HepG2 (cell line): ENCODE measurements at regions not wholly inside any gene's neighbourhood (a gene's known extent, or its start where the extent isn't known, plus 50 kb on each side); places are given as distances from the start of the nearest gene placed in this dataset.

Experiments used
- ATAC-seq: fragments of 200-7000 bp; cut with Tn5 transposase; 3 replicates; pipeline ENCODE4 v1.9.1; 2020; ENCODE audit warnings: mild to moderate bottlenecking, moderate library complexity
- BruUV-seq: library from RNA; stranded (reverse); fragments of 400-500 nt; replicated peaks from 2 replicates; lab custom pipeline; 2021; lab: Mats Ljungman, UMichigan
- CTCF ChIA-PET: fragments of 300-600 bp; formaldehyde crosslinking; extraction: SDS; loops from one replicate; lab custom pipeline; 2021; ENCODE audit warnings: low total read pairs, inconsistent platforms, low intra/inter-chr PET ratio; lab: Yijun Ruan, JAX
- POLR2A ChIA-PET: fragments of 350-600 bp; sonication (Branson Sonifier 250); formaldehyde crosslinking; loops from one replicate; lab custom pipeline; 2020; ENCODE audit warnings: antibody characterized with exemption, inconsistent platforms; lab: Yijun Ruan, JAX
- DNase-seq: peaks from one replicate; pipeline ENCODE4 v3.0.0-alpha.2; 2015; ENCODE audit warnings: low spot score
- FAIRE-seq: peaks from 3 replicates; lab custom pipeline; 2011; peaks lifted over from hg19 to GRCh38; lab: Jason Lieb, UNC
- H2AFZ ChIP-seq: one replicate; pipeline ENCODE4 v1.6.1; 2011; ENCODE audit warnings: low read length, inconsistent platforms
- H3K27ac ChIP-seq: fragments of 300-600 bp; 3 replicates; pipeline ENCODE4 v1.8.0; 2011; ENCODE audit warnings: mixed run types, mild to moderate bottlenecking, mixed read lengths, low read length, inconsistent platforms; ENCODE audit not compliant: insufficient read depth; ENCODE audit errors: extremely low read length
- H3K27me3 ChIP-seq, 2 experiments: fragments of 200-600 bp in 1 of 2; 2 replicates in 1 of 2; 3 replicates in 1 of 2; pipeline versions ENCODE4 v1.6.0 to v1.8.0; 2011; ENCODE audit warnings: low read length in 2 of 2, mild to moderate bottlenecking in 2 of 2, moderate library complexity in 2 of 2, inconsistent platforms in 1 of 2; ENCODE audit not compliant: insufficient read depth in 2 of 2, control insufficient read depth in 1 of 2
- H3K36me3 ChIP-seq, 2 experiments: fragments of 200-600 bp in 1 of 2; replicated peaks in 1 of 2; 2 replicates in 1 of 2; 3 replicates in 1 of 2; pipeline versions ENCODE4 v1.5.1 to v1.8.0; 2011; ENCODE audit warnings: low read length in 2 of 2, inconsistent platforms in 1 of 2; ENCODE audit not compliant: insufficient read depth in 2 of 2, control insufficient read depth in 1 of 2
- H3K4me1 ChIP-seq: 2 replicates; pipeline ENCODE4 v1.5.1; 2012; ENCODE audit warnings: low read length, inconsistent platforms; ENCODE audit not compliant: insufficient read depth
- H3K4me2 ChIP-seq: 2 replicates; pipeline ENCODE4 v1.6.0; 2011; ENCODE audit warnings: low read depth, low read length, inconsistent platforms
- H3K4me3 ChIP-seq, 3 experiments: fragments of 200-600 bp in 1 of 3; sonication (generic), shearing (Covaris generic) in 1 of 3; replicated peaks in 1 of 3; 2 replicates each; pipeline ENCODE4 v1.5.1; 2011 to 2016; ENCODE audit warnings: low read length in 3 of 3, inconsistent platforms in 2 of 3, low read depth in 2 of 3, mild to moderate bottlenecking in 2 of 3, control low read depth in 1 of 3, mixed read lengths in 1 of 3; ENCODE audit not compliant: insufficient read depth in 1 of 3
- H3K79me2 ChIP-seq: one replicate; pipeline ENCODE4 v1.6.1; 2011; ENCODE audit warnings: low read length, inconsistent platforms; ENCODE audit not compliant: insufficient read depth
- H3K9ac ChIP-seq: 2 replicates; pipeline ENCODE4 v1.6.0; 2011; ENCODE audit warnings: mild to moderate bottlenecking, low read depth, low read length, inconsistent platforms; ENCODE audit not compliant: insufficient read depth
- H3K9me3 ChIP-seq: 2 replicates; pipeline ENCODE4 v1.5.1; 2012; ENCODE audit warnings: mild to moderate bottlenecking, low read length
- H4K20me1 ChIP-seq: 2 replicates; pipeline ENCODE4 v1.6.0; 2011; ENCODE audit warnings: inconsistent platforms, mild to moderate bottlenecking, low read length, moderate library complexity; ENCODE audit not compliant: insufficient read depth
- HOXA9 ChIP-seq: sonication (generic); formaldehyde crosslinking; IDR thresholded peaks from 2 replicates; pipeline ENCODE4 v1.8.1; 2022; ENCODE audit warnings: missing genetic modification reagents, mild to moderate bottlenecking, moderate library complexity, borderline replicate concordance
- MAFF ChIP-seq: IDR thresholded peaks from 2 replicates; pipeline ENCODE4 v1.6.1; 2011; ENCODE audit warnings: low read depth, low read length, improper control_type of control experiment
- MAFK ChIP-seq, 2 experiments: IDR thresholded peaks in 1 of 2; conservative IDR thresholded peaks in 1 of 2; 2 replicates each; pipeline ENCODE4 v1.6.1; 2011; ENCODE audit warnings: improper control_type of control experiment in 2 of 2, low read length in 2 of 2
- ZSCAN9 ChIP-seq: IDR thresholded peaks from 2 replicates; pipeline ENCODE4 v1.6.1; 2016; ENCODE audit warnings: borderline replicate concordance
- WGBS: methylation state at CpG from one replicate; pipeline ENCODE4 v1.1.6; 2017; ENCODE audit warnings: low lambda C conversion rate; 5-methylcytosine and 5-hydroxymethylcytosine counted together
- in situ Hi-C: cut with HindIII; loops from 2 replicates; pipeline ENCODE4 v1.10.0; 2017; ENCODE audit warnings: low pct_unique_long_range_greater_than_20kb; ENCODE audit not compliant: extremely low pct_ligation_motif_present
- intact Hi-C: fragments of 100-400 bp; cut with micrococcal nuclease; formaldehyde crosslinking; loops from one replicate; pipeline ENCODE4 v1.10.0; 2022; ENCODE audit not compliant: unreplicated experiment

DNA sequence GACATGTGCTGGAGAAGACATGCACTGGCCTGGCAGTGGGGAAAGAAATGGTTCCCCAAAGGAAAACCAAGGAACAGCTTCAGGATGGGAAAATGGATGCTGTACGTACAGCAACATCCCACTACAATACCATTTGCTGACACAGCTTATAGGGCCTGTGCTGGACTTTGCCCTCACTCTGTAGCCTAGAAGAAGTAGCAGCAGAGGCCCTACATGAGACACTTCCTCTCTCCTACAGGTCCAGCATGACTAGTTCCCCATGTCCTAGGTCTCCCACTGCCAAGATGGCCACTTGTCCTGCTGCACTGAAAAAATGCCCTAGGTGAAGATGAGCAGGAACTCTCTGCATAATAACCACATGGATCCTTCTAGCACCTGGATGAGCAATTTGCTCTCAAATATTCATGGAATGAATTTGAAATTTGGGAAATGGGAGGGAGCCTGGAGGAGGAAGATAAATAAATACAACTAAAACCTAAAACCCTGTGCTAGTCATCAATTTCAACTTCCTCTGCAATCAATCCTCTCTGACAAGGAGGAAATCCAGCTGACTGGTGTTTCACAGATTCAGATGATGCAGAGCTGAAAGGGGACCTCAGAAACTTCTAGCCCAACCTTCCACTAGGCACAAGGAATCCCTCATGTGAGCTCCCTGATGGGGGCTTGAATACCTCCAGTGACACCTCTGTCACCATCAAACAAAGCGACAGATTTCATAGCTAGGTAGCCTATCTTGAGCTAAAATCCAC lies 514.3 kb upstream of the PPP2R3A start:
- no peaks in the 10 kb centered on the region for H3K9me3 ChIP-seq
- in situ Hi-C loops = no loop called here
- peak; percentile 61 for TF ChIP-seq MAFF
- peak; percentile 54 to 75; a peak in 3 of 4 replicates for TF ChIP-seq MAFK (conservative IDR thresholded peaks at IDR 0.05 in 1 of 2, IDR thresholded peaks at IDR 0.05 in 1 of 2; ENCODE audit: low read length in 2 of 2)
- no peak for TF ChIP-seq ZSCAN9 (CRISPR knock-in tag)
- no peaks in the 10 kb centered on the region for H3K4me1 ChIP-seq
- 29% methylated on average over 1 of the region's 2 CpGs for WGBS
- POLR2A ChIA-PET = no interaction called here
- CTCF ChIA-PET = no interaction called here
- H3K4me3 ChIP-seq = no peak overlapping the region
- BruUV-seq = no TSS peak
- H3K9ac ChIP-seq = no peak overlapping the region
- no peaks in the 10 kb centered on the region for H3K36me3 ChIP-seq
- no peak for ATAC-seq
- H4K20me1 ChIP-seq = no peaks in the 10 kb centered on the region
- H2AFZ ChIP-seq = no peak overlapping the region
- no peak overlapping the region for H3K4me2 ChIP-seq
- H3K79me2 ChIP-seq = no peaks in the 10 kb centered on the region
- intact Hi-C loops = no loop called here
- peaks cover 0 to 4% of the 10 kb centered on the region in 2 experiments; a peak in 3 of 5 replicates for H3K27me3 ChIP-seq
- FAIRE-seq = no peak
- DNase-seq = no peak
- H3K27ac ChIP-seq = no peak overlapping the region

DNA sequence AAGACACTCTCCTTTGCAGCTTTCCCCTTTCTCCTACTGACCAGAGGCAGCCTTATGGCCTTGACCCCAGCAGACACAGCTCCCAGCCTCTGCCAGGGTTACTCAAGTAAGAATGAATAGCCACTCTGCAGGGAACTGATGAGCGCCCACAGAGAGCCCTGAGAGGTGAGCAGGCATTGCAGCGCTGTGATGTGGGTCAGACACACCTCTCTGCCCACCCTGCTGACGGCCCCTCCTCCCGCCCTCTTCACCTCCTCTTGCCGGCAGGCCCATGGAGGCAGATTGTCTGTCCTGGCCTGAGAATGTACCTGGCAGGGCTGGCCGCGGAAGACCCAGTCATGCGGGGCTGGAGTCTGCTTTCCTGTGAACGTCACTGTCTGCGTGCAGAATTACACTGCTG lies 512.6 kb upstream of the PPP2R3A start:
- H3K27me3 ChIP-seq = peaks cover 0 to 7% of the 10 kb centered on the region in 2 experiments; a peak in 4 of 5 replicates
- CTCF ChIA-PET = no interaction called here
- TF ChIP-seq HOXA9 (CRISPR knock-in tag) = no peak
- TF ChIP-seq, all 625 proteins: peak for 0
- Histone ChIP-seq H3K4me1 (no peaks in the 10 kb centered on the region), H3K4me2 (no peak overlapping the region), H3K9me3 (no peaks in the 10 kb centered on the region), H2AFZ (no peak overlapping the region), H3K9ac (no peak overlapping the region), H3K79me2 (no peaks in the 10 kb centered on the region), H4K20me1 (no peaks in the 10 kb centered on the region), H3K36me3 (no peaks in the 10 kb centered on the region), H3K4me3 (no peak overlapping the region), H3K27ac (no peak overlapping the region)
- 9% methylated on average over 4 of the region's 10 CpGs for WGBS
- POLR2A ChIA-PET = no interaction called here
- no TSS peak for BruUV-seq
- in situ Hi-C loops = no loop called here
- DNase-seq = no peak
- ATAC-seq = no peak
- FAIRE-seq = no peak
- intact Hi-C loops = no loop called here
